Neural crest cell (in vitro differentiated cells): ENCODE measurements at regions not wholly inside any gene's neighbourhood (a gene's known extent, or its start where the extent isn't known, plus 50 kb on each side); places are given as distances from the start of the nearest gene placed in this dataset.

Experiments used
- DNase-seq: peaks from one replicate; pipeline ENCODE4 v3.0.0; 2021; ENCODE audit warnings: low read depth, mixed read lengths, low spot score
- H3K27ac Mint-ChIP-seq: one replicate; pipeline ENCODE4 v1.8.0; 2021; ENCODE audit warnings: mild to moderate bottlenecking, mixed read lengths; ENCODE audit not compliant: unreplicated experiment
- H3K27me3 Mint-ChIP-seq: 2 replicates; pipeline ENCODE4 v1.8.0; 2021; ENCODE audit warnings: low read depth, mild to moderate bottlenecking, mixed read lengths
- H3K36me3 Mint-ChIP-seq: 2 replicates; pipeline ENCODE4 v1.8.0; 2021; ENCODE audit warnings: low read depth, mild to moderate bottlenecking, mixed read lengths
- H3K4me1 Mint-ChIP-seq: 2 replicates; pipeline ENCODE4 v1.8.0; 2021; ENCODE audit warnings: mixed read lengths
- H3K4me3 Mint-ChIP-seq: one replicate; pipeline ENCODE4 v1.8.0; 2021; ENCODE audit warnings: mild to moderate bottlenecking, mixed read lengths
- H3K9me3 Mint-ChIP-seq: 2 replicates; pipeline ENCODE4 v1.8.0; 2021; ENCODE audit warnings: mixed read lengths
- CTCF ChIP-seq: fragments of 200-600 bp; sonication (generic); conservative IDR thresholded peaks from 2 replicates; pipeline ENCODE4 v1.5.0; 2021; ENCODE audit warnings: antibody characterized with exemption, mild to moderate bottlenecking

- DNase-seq, result no peak
- no peaks in the 10 kb centered on the region for H3K36me3 Mint-ChIP-seq
- peaks cover 8% of the 10 kb centered on the region for H3K4me1 Mint-ChIP-seq
- no peaks in the 10 kb centered on the region for H3K27me3 Mint-ChIP-seq
- no peaks in the 10 kb centered on the region for H3K9me3 Mint-ChIP-seq
- no peak overlapping the region for H3K4me3 Mint-ChIP-seq
- no peak overlapping the region for H3K27ac Mint-ChIP-seq
- no peak for TF ChIP-seq CTCF
Measured at GRCh38 chr15:56816781-56817180, 83.5 kb upstream of the ZNF280D start.

GRCh38 chr15:56815247-56815646 lies 81.9 kb upstream of the ZNF280D start:
- H3K36me3 Mint-ChIP-seq, result peaks cover 5% of the 10 kb centered on the region

GRCh38 chr15:56814429-56814828 lies 81.1 kb upstream of the ZNF280D start:
- Mint-ChIP-seq H3K9me3 (peaks cover 4% of the 10 kb centered on the region), H3K27me3 (no peaks in the 10 kb centered on the region), H3K36me3 (peaks cover 5% of the 10 kb centered on the region), H3K4me1 (peaks cover 8% of the 10 kb centered on the region), H3K4me3 (no peak overlapping the region), H3K27ac (no peak overlapping the region)
- no peak for TF ChIP-seq CTCF
- no peak for DNase-seq

More at GRCh38 chr15:56815247-56815646, 81.9 kb upstream of the ZNF280D start:
- no peak for TF ChIP-seq CTCF
- no peak overlapping the region for H3K4me3 Mint-ChIP-seq
- peaks cover 4% of the 10 kb centered on the region for H3K9me3 Mint-ChIP-seq
- no peak overlapping the region for H3K27ac Mint-ChIP-seq
- H3K4me1 Mint-ChIP-seq, result peaks cover 8% of the 10 kb centered on the region
- DNase-seq, result no peak
- H3K27me3 Mint-ChIP-seq, result no peaks in the 10 kb centered on the region

- no peak overlapping the region for H3K27ac Mint-ChIP-seq
- DNase-seq, result no peak
- TF ChIP-seq CTCF, result no peak
- H3K27me3 Mint-ChIP-seq, result no peaks in the 10 kb centered on the region
- peaks cover 8% of the 10 kb centered on the region for H3K36me3 Mint-ChIP-seq
- peaks cover 7% of the 10 kb centered on the region for H3K9me3 Mint-ChIP-seq
- peaks cover 8% of the 10 kb centered on the region for H3K4me1 Mint-ChIP-seq
- no peak overlapping the region for H3K4me3 Mint-ChIP-seq
Measured at GRCh38 chr15:56813995-56814394, 80.7 kb upstream of the ZNF280D start.

- H3K27me3 Mint-ChIP-seq, result no peaks in the 10 kb centered on the region
- peaks cover 13% of the 10 kb centered on the region for H3K36me3 Mint-ChIP-seq
- no peak for DNase-seq
- H3K4me3 Mint-ChIP-seq, result no peak overlapping the region
- no peak for TF ChIP-seq CTCF
- H3K4me1 Mint-ChIP-seq, result peaks cover 8% of the 10 kb centered on the region
- no peak overlapping the region for H3K27ac Mint-ChIP-seq
- H3K9me3 Mint-ChIP-seq, result peaks cover 16% of the 10 kb centered on the region
Measured at GRCh38 chr15:56812961-56813360, 79.7 kb upstream of the ZNF280D start.

GRCh38 chr15:56812221-56812620 lies 78.9 kb upstream of the ZNF280D start:
- Mint-ChIP-seq H3K4me1 (peaks cover 6% of the 10 kb centered on the region), H3K27me3 (no peaks in the 10 kb centered on the region), H3K9me3 (peaks cover 20% of the 10 kb centered on the region), H3K27ac (no peak overlapping the region), H3K36me3 (peaks cover 16% of the 10 kb centered on the region), H3K4me3 (no peak overlapping the region)
- TF ChIP-seq CTCF, result no peak
- DNase-seq, result no peak
